Muscle layer of duodenum (tissue), 2 donors: ENCODE measurements at regions not wholly inside any gene's neighbourhood (a gene's known extent, or its start where the extent isn't known, plus 50 kb on each side); places are given as distances from the start of the nearest gene placed in this dataset.

Source experiments
- H3K27ac ChIP-seq: one replicate; pipeline ENCODE4 v1.7.0; 2013; ENCODE audit warnings: mild to moderate bottlenecking, low read length
- H3K27me3 ChIP-seq: one replicate; pipeline ENCODE4 v1.7.0; 2013; ENCODE audit warnings: low read depth, mild to moderate bottlenecking, control low read depth, low read length
- H3K36me3 ChIP-seq, 2 donors: one replicate each; pipeline ENCODE4 v1.7.0; 2013; ENCODE audit warnings: low read length in 2 of 2, control low read depth in 1 of 2, mild to moderate bottlenecking in 1 of 2; ENCODE audit not compliant: insufficient read depth in 2 of 2, control insufficient read depth in 1 of 2
- H3K4me1 ChIP-seq, 2 donors: one replicate each; pipeline ENCODE4 v1.7.0; 2013; ENCODE audit warnings: low read length in 2 of 2, mild to moderate bottlenecking in 2 of 2, control low read depth in 1 of 2, moderate library complexity in 1 of 2; ENCODE audit not compliant: insufficient read depth in 2 of 2, control insufficient read depth in 1 of 2
- H3K4me3 ChIP-seq, 2 donors: one replicate each; pipeline ENCODE4 v1.7.0; 2013; ENCODE audit warnings: low read length in 2 of 2, low read depth in 1 of 2, mild to moderate bottlenecking in 1 of 2
- H3K9me3 ChIP-seq, 2 donors: one replicate each; pipeline ENCODE4 v1.7.0; 2013; ENCODE audit warnings: low read length in 2 of 2, control low read depth in 1 of 2, mild to moderate bottlenecking in 1 of 2; ENCODE audit not compliant: control insufficient read depth in 1 of 2
- donor health status: healthy.

DNA sequence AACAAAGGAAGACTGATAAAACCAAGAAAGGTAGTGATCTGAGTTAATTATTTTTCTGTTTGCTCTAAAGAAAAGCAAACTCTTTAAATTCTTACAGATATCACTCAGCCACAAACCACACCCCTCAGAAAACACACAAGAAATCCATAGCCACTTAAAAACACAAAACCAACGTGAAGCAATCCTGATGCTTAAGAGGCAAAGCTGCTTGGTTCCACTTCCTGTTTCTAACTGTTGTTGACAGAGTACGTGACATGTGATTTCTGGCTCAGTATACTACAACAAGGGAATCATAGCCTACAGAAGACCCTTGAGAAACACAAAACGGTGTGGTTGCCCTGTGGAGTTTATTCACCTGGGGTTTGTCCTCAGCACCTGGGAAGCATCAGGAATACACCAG lies 240.9 kb upstream of the APCDD1 start:
- Histone ChIP-seq H3K4me1 (no peaks in the 10 kb centered on the region), H3K9me3 (no peaks in the 10 kb centered on the region), H3K36me3 (no peaks in the 10 kb centered on the region), H3K27ac (no peak overlapping the region), H3K4me3 (no peak overlapping the region), H3K27me3 (no peaks in the 10 kb centered on the region)

DNA sequence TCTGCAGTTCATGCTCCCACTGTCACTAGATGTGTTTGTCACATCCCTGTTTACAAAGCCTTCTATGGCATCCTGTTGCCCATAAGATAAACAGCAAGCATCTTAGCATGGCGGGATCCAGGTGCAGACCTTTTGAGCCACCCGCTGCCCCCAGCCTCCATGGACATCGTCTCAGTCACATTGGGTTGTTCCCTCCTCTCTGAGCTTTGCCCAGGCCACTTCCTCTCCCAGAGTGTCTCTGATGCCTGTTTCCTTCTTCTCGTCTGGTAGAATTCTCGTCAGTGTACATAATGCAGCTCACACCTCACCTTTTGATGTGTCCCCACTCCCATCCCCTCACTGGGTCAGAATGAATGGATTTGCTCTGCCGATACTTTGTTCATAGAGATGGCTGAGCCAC lies 239.0 kb upstream of the APCDD1 start:
- H3K27ac ChIP-seq: no peak overlapping the region
- H3K4me3 ChIP-seq: no peak overlapping the region
- H3K9me3 ChIP-seq: peaks cover 0 to 7% of the 10 kb centered on the region in 2 donors
- H3K4me1 ChIP-seq: no peaks in the 10 kb centered on the region
- H3K36me3 ChIP-seq: no peaks in the 10 kb centered on the region
- no peaks in the 10 kb centered on the region for H3K27me3 ChIP-seq

DNA sequence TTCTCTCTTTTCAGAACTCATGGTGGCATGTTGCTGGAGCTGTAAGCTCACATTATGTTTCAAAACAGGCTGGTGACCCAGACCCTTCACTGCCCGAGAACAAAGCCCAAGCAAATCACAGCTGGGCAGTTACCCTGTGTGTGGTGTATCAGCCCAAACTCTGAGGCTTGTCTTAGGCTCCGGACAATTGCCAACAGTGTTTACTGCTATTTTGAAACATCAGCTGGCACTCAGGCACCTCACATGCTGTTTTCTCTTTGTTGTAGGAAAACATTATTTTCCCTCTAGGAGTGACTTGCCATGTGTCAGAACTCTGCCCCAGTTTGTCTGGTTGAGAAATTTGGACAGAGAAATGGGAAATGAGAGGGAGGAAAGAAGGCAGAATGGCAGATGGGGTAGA lies 237.6 kb upstream of the APCDD1 start:
- no peaks in the 10 kb centered on the region for H3K27me3 ChIP-seq
- no peaks in the 10 kb centered on the region for H3K36me3 ChIP-seq
- H3K27ac ChIP-seq: no peak overlapping the region
- H3K9me3 ChIP-seq: peaks cover 0 to 9% of the 10 kb centered on the region in 2 donors
- H3K4me1 ChIP-seq: no peaks in the 10 kb centered on the region
- H3K4me3 ChIP-seq: no peak overlapping the region

DNA sequence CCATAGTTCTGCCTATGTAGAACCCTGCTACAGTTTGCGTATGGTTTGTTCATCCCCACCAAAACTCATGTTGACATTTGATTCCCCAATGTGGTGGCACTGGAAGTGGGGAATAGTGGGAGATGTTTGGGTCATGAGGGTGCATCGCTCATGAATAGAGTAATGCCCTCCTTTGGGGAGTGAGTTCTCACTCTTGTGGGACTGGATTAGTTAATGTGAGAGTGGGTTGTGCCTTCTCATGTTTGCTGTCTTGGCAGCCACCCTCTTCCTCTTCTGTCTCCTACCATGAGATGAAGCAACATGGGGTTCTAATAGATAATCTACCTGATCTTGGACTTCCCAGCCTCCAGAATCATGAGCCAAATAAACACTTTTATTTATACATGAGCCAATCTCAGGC lies 237.2 kb upstream of the APCDD1 start:
- Histone ChIP-seq H3K36me3 (no peaks in the 10 kb centered on the region), H3K27ac (no peak overlapping the region), H3K9me3 (peaks cover 0 to 11% of the 10 kb centered on the region in 2 donors), H3K27me3 (no peaks in the 10 kb centered on the region), H3K4me3 (no peak overlapping the region), H3K4me1 (no peaks in the 10 kb centered on the region)

DNA sequence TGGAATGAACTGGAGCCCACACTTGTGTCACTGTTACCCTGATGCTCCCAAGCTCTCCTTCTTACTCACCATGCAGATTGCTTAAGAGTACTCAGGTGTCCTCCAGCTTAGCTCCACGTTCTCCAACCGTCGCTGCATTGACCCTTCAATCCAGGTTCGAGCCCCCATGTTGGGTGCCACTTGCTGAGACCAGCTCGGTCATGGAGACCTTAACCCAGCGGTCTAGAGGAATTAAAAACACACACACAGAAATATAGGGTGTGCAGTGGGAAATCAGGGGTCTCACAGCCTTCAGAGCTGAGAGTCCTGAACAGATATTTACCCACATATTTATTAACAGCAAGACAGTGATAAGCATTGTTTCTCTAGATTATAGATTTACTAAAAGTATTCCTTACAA lies 229.1 kb upstream of the APCDD1 start:
- H3K27me3 ChIP-seq: no peaks in the 10 kb centered on the region
- H3K27ac ChIP-seq: no peak overlapping the region
- H3K9me3 ChIP-seq: peaks cover 0 to 15% of the 10 kb centered on the region in 2 donors
- peaks cover 0 to 4% of the 10 kb centered on the region in 2 donors for H3K4me1 ChIP-seq
- H3K36me3 ChIP-seq: no peaks in the 10 kb centered on the region
- H3K4me3 ChIP-seq: no peak overlapping the region

GRCh38 chr18:10226971-10227370 lies 227.5 kb upstream of the APCDD1 start:
- no peaks in the 10 kb centered on the region for H3K36me3 ChIP-seq
- H3K9me3 ChIP-seq: peaks cover 0 to 12% of the 10 kb centered on the region in 2 donors
- H3K4me3 ChIP-seq: no peak overlapping the region
- peaks cover 0 to 4% of the 10 kb centered on the region in 2 donors for H3K4me1 ChIP-seq
- no peaks in the 10 kb centered on the region for H3K27me3 ChIP-seq
- no peak overlapping the region for H3K27ac ChIP-seq

- peaks cover 0 to 4% of the 10 kb centered on the region in 2 donors for H3K4me1 ChIP-seq
- peaks cover 0 to 12% of the 10 kb centered on the region in 2 donors for H3K9me3 ChIP-seq
- no peak overlapping the region for H3K4me3 ChIP-seq
- H3K36me3 ChIP-seq: no peaks in the 10 kb centered on the region
- no peak overlapping the region for H3K27ac ChIP-seq
- H3K27me3 ChIP-seq: no peaks in the 10 kb centered on the region
Observed at GRCh38 chr18:10228326-10228725, 226.1 kb upstream of the APCDD1 start.

- peaks cover 0 to 7% of the 10 kb centered on the region in 2 donors for H3K4me1 ChIP-seq
Observed at GRCh38 chr18:10229458-10229857, 225.0 kb upstream of the APCDD1 start.

GRCh38 chr18:10230072-10230471 lies 224.4 kb upstream of the APCDD1 start:
- no peak overlapping the region for H3K27ac ChIP-seq
- peaks cover 0 to 11% of the 10 kb centered on the region in 2 donors for H3K4me1 ChIP-seq
- peaks cover 0 to 10% of the 10 kb centered on the region in 2 donors for H3K9me3 ChIP-seq
- H3K27me3 ChIP-seq: no peaks in the 10 kb centered on the region
- no peak overlapping the region for H3K4me3 ChIP-seq
- H3K36me3 ChIP-seq: no peaks in the 10 kb centered on the region

More at GRCh38 chr18:10229458-10229857, 225.0 kb upstream of the APCDD1 start:
- no peaks in the 10 kb centered on the region for H3K27me3 ChIP-seq
- H3K4me3 ChIP-seq: no peak overlapping the region
- no peaks in the 10 kb centered on the region for H3K36me3 ChIP-seq
- H3K9me3 ChIP-seq: peaks cover 0 to 12% of the 10 kb centered on the region in 2 donors
- no peak overlapping the region for H3K27ac ChIP-seq

- peaks cover 0 to 11% of the 10 kb centered on the region in 2 donors for H3K4me1 ChIP-seq
- no peak overlapping the region for H3K27ac ChIP-seq
- H3K36me3 ChIP-seq: no peaks in the 10 kb centered on the region
- H3K27me3 ChIP-seq: no peaks in the 10 kb centered on the region
- H3K4me3 ChIP-seq: no peak overlapping the region
- H3K9me3 ChIP-seq: peaks cover 0 to 7% of the 10 kb centered on the region in 2 donors
Observed at GRCh38 chr18:10231220-10231619, 223.2 kb upstream of the APCDD1 start.

DNA sequence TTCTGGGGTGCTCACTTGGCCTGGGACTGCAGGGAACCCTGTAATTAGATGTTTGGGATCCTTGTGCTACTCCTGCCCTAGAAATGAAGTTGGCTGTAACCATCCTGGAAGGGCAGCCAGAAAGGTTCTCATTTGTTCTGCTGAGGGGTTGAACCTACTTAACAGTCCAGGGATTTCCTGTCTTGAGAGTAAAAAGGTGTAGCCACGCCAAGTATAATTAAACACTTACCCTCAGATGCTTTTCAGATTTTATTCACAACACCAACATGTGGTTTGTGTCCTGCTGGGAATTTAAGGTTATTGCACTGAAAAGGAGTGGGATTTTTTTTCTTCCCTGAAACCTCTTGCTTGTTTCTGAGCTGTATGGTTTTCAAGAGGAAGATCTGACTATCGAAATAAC lies 222.4 kb upstream of the APCDD1 start:
- H3K27me3 ChIP-seq: no peaks in the 10 kb centered on the region
- H3K4me3 ChIP-seq: no peak overlapping the region
- H3K27ac ChIP-seq: no peak overlapping the region
- H3K9me3 ChIP-seq: peaks cover 0 to 7% of the 10 kb centered on the region in 2 donors
- no peaks in the 10 kb centered on the region for H3K36me3 ChIP-seq
- H3K4me1 ChIP-seq: peaks cover 0 to 11% of the 10 kb centered on the region in 2 donors

GRCh38 chr18:10233082-10233875 lies 221.2 kb upstream of the APCDD1 start:
- no peak overlapping the region for H3K27ac ChIP-seq
- H3K27me3 ChIP-seq: no peaks in the 10 kb centered on the region
- no peaks in the 10 kb centered on the region for H3K36me3 ChIP-seq
- peaks cover 0 to 9% of the 10 kb centered on the region in 2 donors for H3K4me1 ChIP-seq
- no peak overlapping the region for H3K4me3 ChIP-seq
- H3K9me3 ChIP-seq: peaks cover 0 to 7% of the 10 kb centered on the region in 2 donors
